Umbilical cord (tissue), 1 donor: ENCODE measurements at regions not wholly inside any gene's neighbourhood (a gene's known extent, or its start where the extent isn't known, plus 50 kb on each side); places are given as distances from the start of the nearest gene placed in this dataset.
"Not testable (repeated sequence)": the region's sequence is repeated elsewhere in the genome, so short reads cannot be mapped to it uniquely, and the experiment has no call there.

Experiments used
- DNase-seq: peaks from one replicate; pipeline ENCODE4 v3.0.0-alpha.2; 2015; ENCODE audit warnings: low spot score

DNA sequence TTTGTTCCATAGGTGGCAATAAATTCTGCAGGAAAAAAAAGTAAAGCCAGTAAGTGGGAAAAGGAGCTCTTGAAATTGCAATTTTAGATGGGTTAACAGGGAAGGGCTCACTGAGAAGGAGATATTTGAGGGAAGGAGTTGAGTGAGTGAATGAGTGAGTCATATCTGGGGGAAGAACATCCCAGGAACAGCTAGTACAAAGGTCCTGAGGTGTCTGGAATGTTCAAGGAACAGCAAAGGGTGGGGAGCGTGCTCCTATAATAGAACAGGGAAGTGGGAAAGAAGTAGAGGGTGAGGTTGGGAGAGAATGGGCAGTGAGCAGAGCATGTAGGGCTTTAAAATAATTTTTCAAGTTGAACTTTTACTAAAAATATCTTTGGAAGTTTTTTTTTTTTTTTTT lies 68.0 kb upstream of the PSME4 start:
- no peak for DNase-seq

DNA sequence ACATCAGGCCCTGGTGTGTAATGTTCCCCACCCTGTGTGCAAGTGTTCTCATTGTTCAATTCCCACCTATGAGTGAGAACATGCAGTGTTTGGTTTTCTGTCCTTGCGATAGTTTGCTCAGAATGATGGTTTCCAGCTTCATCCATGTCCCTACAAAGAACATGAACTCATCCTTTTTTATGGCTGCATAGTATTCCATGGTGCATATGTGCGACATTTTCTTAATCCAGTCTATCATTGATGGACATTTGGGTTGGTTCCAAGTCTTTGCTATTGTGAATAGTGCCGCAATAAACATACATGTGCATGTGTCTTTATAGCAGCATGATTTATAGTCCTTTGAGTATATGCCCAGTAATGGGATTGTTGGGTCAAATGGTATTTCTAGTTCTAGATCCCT lies 60.5 kb upstream of the PSME4 start:
- DNase-seq, result not testable (repeated sequence)

DNA sequence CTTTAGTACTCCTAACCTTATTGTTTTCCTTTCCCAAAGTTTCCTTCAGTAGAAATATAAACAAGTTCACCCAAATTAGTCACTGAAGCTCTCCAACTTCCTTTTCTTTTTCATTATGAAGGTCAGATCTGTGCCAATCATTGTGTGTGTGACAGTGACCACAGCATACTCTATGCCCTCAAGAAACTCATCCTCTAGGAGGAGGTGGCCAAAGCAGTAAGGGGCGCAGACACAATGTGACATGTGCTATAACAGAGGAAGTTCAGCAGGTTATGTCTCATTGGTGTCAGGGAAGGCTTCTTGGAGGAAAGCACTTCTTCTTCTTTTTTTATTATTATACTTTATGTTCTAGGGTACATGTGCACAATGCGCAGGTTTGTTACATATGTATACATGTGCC lies 60.0 kb upstream of the PSME4 start:
- DNase-seq, result no peak

DNA sequence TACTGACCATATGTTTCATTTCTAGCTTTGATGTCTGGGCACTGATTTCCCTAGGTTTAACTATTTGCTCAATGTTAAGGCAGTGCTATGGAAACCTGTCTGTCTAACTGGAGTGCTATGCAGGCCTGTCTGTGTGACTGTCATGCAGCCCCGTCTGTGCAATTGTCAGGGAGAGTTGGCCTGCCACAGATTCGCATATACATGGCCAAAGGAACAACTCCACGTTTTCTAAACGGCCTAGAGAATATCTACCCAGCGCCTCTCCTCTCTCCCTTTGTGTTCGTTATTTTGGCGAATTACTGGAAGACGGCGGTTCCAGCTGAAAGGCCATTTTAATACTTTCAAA lies 59.6 kb upstream of the PSME4 start:
- no peak for DNase-seq

DNA sequence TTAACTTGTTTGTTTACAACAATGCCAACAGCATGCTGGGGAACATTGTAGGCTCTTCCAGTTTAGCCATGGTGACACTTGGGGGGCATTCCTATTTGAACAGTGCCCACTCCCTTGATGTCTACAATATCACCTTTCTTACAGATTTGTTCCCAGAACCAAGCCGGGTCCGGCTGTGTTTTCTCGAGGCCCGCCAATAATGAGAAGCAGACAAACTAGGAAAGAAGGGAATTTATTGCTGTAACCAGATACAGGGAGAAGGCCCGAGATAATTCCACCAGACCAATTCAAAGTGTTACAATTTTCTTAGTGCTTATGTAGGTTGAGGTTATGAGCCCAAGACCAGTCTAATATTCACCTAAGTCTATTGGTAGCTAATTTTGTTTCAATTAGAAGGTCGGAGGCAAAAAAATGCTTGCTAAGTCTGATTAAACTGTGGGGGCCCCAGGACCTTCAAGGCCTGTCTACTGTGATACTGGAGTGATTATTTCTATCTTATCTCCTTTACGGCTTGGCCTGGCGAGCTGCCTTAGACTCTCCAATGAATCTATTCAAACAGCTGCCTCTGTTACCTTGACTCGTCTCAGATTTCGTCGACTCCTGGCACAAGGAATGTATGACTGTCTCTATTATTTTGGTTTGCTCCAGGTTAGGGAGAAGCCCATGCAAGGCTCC lies 59.1 kb upstream of the PSME4 start:
- DNase-seq, result peak; percentile 31

DNA sequence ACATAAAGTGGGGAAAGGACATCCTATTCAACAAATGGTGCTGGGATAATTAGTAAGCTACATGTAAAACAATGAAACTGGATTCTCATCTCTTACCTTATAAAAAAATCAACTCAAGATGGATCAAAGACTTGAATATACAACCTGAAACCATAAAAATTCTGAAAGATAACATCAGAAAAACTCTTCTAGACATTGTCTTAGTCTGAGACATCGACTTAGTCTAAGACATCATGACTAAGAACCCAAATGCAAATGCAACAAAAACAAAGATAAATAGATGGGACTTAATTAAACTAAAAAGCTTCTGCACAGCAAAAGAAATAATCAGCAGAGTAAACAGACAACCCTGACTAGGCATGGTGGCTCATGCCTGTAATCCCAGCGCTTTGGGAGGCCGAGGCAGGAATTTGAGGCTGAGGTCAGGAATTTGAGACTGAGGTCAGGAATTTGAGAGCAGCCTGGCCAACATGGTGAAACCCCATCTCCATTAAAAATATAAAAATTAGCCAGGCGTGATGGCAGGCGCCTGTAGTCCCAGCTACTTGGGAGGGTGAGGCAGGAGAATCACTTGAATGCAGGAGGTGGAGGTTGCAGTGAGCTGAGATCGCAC lies 54.8 kb upstream of the PSME4 start:
- not testable (repeated sequence) for DNase-seq

DNA sequence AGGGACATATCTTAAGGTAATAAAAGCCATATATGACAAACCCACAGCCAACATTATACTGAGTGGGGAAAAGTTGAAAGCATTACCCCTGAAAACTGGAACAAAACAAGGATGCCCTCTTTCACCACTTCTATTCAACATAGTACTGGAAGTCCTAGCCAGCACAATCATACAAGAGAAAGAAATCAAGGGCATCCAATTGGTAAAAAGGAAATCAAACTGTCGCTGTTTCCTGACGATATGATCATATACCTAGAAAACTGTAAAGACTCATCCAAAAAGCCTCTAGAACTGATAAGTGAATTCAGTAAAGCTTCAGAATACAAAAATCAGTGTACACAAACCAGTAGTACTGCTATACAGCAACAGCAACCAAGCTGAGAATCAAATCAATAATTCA lies 53.8 kb upstream of the PSME4 start:
- no peak for DNase-seq

DNA sequence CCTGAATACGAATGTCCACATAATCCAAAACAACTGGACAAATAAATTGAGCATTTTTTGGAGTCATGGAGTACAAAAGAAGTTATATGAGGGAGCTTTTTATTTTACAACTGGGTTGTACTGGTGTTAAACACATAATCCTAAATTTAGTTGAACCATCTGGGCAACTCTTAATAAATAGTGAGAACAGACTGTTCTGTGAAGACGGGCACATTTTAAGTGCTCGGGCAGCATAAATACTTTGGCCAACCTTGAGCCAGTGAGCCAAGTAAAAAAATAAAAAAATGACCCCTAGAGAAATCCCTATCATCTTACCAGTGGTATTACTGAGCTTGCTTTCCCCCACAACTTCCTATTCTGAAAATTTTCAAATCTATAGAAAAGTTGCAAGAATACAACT lies 50.9 kb upstream of the PSME4 start:
- no peak for DNase-seq

DNA sequence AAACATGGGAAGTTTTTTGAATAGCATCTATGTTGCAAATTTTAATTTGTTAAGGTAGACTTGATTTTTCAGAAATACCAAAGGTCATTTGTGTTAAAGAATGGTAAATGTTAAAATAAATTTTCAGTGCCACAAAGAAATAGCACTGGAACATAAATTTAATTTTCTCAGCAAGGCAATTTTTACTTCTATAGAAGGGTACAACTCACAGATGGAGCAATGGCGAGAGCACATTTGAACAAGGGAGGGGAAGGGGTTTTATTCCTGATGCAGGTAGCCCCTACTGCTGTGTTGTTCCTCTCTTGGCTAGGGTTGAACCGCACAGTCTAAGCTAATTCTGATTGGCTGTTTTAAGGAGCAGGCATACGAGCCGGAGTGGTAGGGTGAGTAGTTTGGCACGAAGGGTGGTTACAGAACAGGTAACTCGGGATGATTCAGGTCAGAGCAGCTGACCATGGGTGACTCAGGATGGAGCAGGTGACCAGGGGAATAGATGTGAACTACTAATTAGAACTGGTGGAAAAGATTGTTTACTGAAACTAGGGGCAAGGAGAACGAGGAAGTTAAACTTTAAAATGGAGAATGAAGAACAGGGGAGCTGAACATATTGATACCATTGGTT lies 50.1 kb upstream of the PSME4 start:
- DNase-seq, result no peak
